Stimulated activated naive CD8-positive, alpha-beta T cell treated with anti-CD3 and anti-CD28 coated beads, Interleukin-15, Interleukin-2, amounts not matched to agents 100 ng/mL and 50 ng/mL, for 24 hours (primary cell): ENCODE measurements at regions not wholly inside any gene's neighbourhood (a gene's known extent, or its start where the extent isn't known, plus 50 kb on each side); places are given as distances from the start of the nearest gene placed in this dataset.

Source experiments
- H3K27ac Mint-ChIP-seq: one replicate; pipeline ENCODE4 v1.8.0; 2021; ENCODE audit warnings: mild to moderate bottlenecking, mixed read lengths
- H3K27me3 Mint-ChIP-seq: one replicate; pipeline ENCODE4 v1.8.0; 2021; ENCODE audit warnings: mixed read lengths
- H3K36me3 Mint-ChIP-seq: one replicate; pipeline ENCODE4 v1.8.0; 2021; ENCODE audit warnings: low read depth, mixed read lengths
- H3K4me1 Mint-ChIP-seq: one replicate; pipeline ENCODE4 v1.8.0; 2021; ENCODE audit warnings: low read depth, mixed read lengths
- H3K4me3 Mint-ChIP-seq: one replicate; pipeline ENCODE4 v1.8.0; 2021; ENCODE audit warnings: mild to moderate bottlenecking, mixed read lengths
- H3K9me3 Mint-ChIP-seq: one replicate; pipeline ENCODE4 v1.8.0; 2021; ENCODE audit warnings: mixed read lengths

GRCh38 chr2:16281451-16282335, 341.3 kb downstream of the MYCN start:
- Mint-ChIP-seq H3K4me1 (no peaks in the 10 kb centered on the region), H3K27me3 (peaks cover 5% of the 10 kb centered on the region), H3K36me3 (no peaks in the 10 kb centered on the region), H3K27ac (no peak overlapping the region), H3K9me3 (no peaks in the 10 kb centered on the region), H3K4me3 (no peak overlapping the region)

GRCh38 chr2:16280081-16280480, 339.7 kb downstream of the MYCN start:
- Mint-ChIP-seq H3K27ac (no peak overlapping the region), H3K9me3 (no peaks in the 10 kb centered on the region), H3K4me1 (no peaks in the 10 kb centered on the region), H3K4me3 (no peak overlapping the region), H3K36me3 (no peaks in the 10 kb centered on the region), H3K27me3 (peaks cover 7% of the 10 kb centered on the region)

GRCh38 chr2:16279641-16280040, 339.3 kb downstream of the MYCN start:
- Mint-ChIP-seq H3K4me1 (no peaks in the 10 kb centered on the region), H3K9me3 (no peaks in the 10 kb centered on the region), H3K36me3 (no peaks in the 10 kb centered on the region), H3K27me3 (peaks cover 6% of the 10 kb centered on the region), H3K27ac (no peak overlapping the region), H3K4me3 (no peak overlapping the region)

GRCh38 chr2:16279201-16279570, 338.8 kb downstream of the MYCN start:
- H3K36me3 Mint-ChIP-seq = no peaks in the 10 kb centered on the region
- no peak overlapping the region for H3K27ac Mint-ChIP-seq
- H3K4me3 Mint-ChIP-seq = no peak overlapping the region
- peaks cover 2% of the 10 kb centered on the region for H3K27me3 Mint-ChIP-seq
- no peaks in the 10 kb centered on the region for H3K9me3 Mint-ChIP-seq
- no peaks in the 10 kb centered on the region for H3K4me1 Mint-ChIP-seq

- H3K4me3 Mint-ChIP-seq = no peak overlapping the region
- H3K27me3 Mint-ChIP-seq = peaks cover 2% of the 10 kb centered on the region
- no peaks in the 10 kb centered on the region for H3K4me1 Mint-ChIP-seq
- H3K9me3 Mint-ChIP-seq = no peaks in the 10 kb centered on the region
- H3K27ac Mint-ChIP-seq = no peak overlapping the region
- no peaks in the 10 kb centered on the region for H3K36me3 Mint-ChIP-seq
Measured at GRCh38 chr2:16278421-16279200, 338.3 kb downstream of the MYCN start.

- H3K27me3 Mint-ChIP-seq = peaks cover 2% of the 10 kb centered on the region
- no peak overlapping the region for H3K4me3 Mint-ChIP-seq
- H3K27ac Mint-ChIP-seq = no peak overlapping the region
- H3K36me3 Mint-ChIP-seq = no peaks in the 10 kb centered on the region
- no peaks in the 10 kb centered on the region for H3K4me1 Mint-ChIP-seq
- H3K9me3 Mint-ChIP-seq = peaks cover 3% of the 10 kb centered on the region
Measured at GRCh38 chr2:16277117-16277516, 336.8 kb downstream of the MYCN start.

- Mint-ChIP-seq H3K9me3 (peaks cover 3% of the 10 kb centered on the region), H3K27me3 (peaks cover 2% of the 10 kb centered on the region), H3K36me3 (no peaks in the 10 kb centered on the region), H3K4me3 (no peak overlapping the region), H3K4me1 (no peaks in the 10 kb centered on the region), H3K27ac (no peak overlapping the region)
Measured at GRCh38 chr2:16275661-16276060, 335.3 kb downstream of the MYCN start.

GRCh38 chr2:16275131-16275530, 334.8 kb downstream of the MYCN start:
- Mint-ChIP-seq H3K36me3 (no peaks in the 10 kb centered on the region), H3K27me3 (peaks cover 2% of the 10 kb centered on the region), H3K4me3 (no peak overlapping the region), H3K4me1 (no peaks in the 10 kb centered on the region), H3K9me3 (peaks cover 3% of the 10 kb centered on the region), H3K27ac (no peak overlapping the region)

- Mint-ChIP-seq H3K36me3 (no peaks in the 10 kb centered on the region), H3K4me3 (no peak overlapping the region), H3K4me1 (no peaks in the 10 kb centered on the region), H3K27me3 (peaks cover 2% of the 10 kb centered on the region), H3K9me3 (peaks cover 3% of the 10 kb centered on the region), H3K27ac (no peak overlapping the region)
Measured at GRCh38 chr2:16273111-16273510, 332.8 kb downstream of the MYCN start.

GRCh38 chr2:16272038-16272788, 331.9 kb downstream of the MYCN start:
- no peaks in the 10 kb centered on the region for H3K36me3 Mint-ChIP-seq
- peaks cover 3% of the 10 kb centered on the region for H3K9me3 Mint-ChIP-seq
- H3K4me3 Mint-ChIP-seq = no peak overlapping the region
- H3K4me1 Mint-ChIP-seq = no peaks in the 10 kb centered on the region
- no peak overlapping the region for H3K27ac Mint-ChIP-seq
- peaks cover 2% of the 10 kb centered on the region for H3K27me3 Mint-ChIP-seq

GRCh38 chr2:16271231-16271896, 331.0 kb downstream of the MYCN start:
- peaks cover 3% of the 10 kb centered on the region for H3K9me3 Mint-ChIP-seq
- no peak overlapping the region for H3K4me3 Mint-ChIP-seq
- H3K27me3 Mint-ChIP-seq = peaks cover 2% of the 10 kb centered on the region
- no peak overlapping the region for H3K27ac Mint-ChIP-seq
- no peaks in the 10 kb centered on the region for H3K4me1 Mint-ChIP-seq
- no peaks in the 10 kb centered on the region for H3K36me3 Mint-ChIP-seq

- Mint-ChIP-seq H3K4me3 (no peak overlapping the region), H3K9me3 (peaks cover 3% of the 10 kb centered on the region), H3K27me3 (no peaks in the 10 kb centered on the region), H3K4me1 (no peaks in the 10 kb centered on the region), H3K36me3 (no peaks in the 10 kb centered on the region), H3K27ac (no peak overlapping the region)
Measured at GRCh38 chr2:16270441-16270840, 330.1 kb downstream of the MYCN start.

- no peak overlapping the region for H3K4me3 Mint-ChIP-seq
- peaks cover 3% of the 10 kb centered on the region for H3K9me3 Mint-ChIP-seq
- H3K27ac Mint-ChIP-seq = no peak overlapping the region
- H3K27me3 Mint-ChIP-seq = no peaks in the 10 kb centered on the region
- no peaks in the 10 kb centered on the region for H3K36me3 Mint-ChIP-seq
- no peaks in the 10 kb centered on the region for H3K4me1 Mint-ChIP-seq
Measured at GRCh38 chr2:16268301-16269000, 328.1 kb downstream of the MYCN start.

- no peak overlapping the region for H3K4me3 Mint-ChIP-seq
- no peaks in the 10 kb centered on the region for H3K36me3 Mint-ChIP-seq
- no peaks in the 10 kb centered on the region for H3K9me3 Mint-ChIP-seq
- no peaks in the 10 kb centered on the region for H3K4me1 Mint-ChIP-seq
- no peaks in the 10 kb centered on the region for H3K27me3 Mint-ChIP-seq
- no peak overlapping the region for H3K27ac Mint-ChIP-seq
Measured at GRCh38 chr2:16266571-16266970, 326.2 kb downstream of the MYCN start.
